GM06990 (cell line): ENCODE measurements at regions not wholly inside any gene's neighbourhood (a gene's known extent, or its start where the extent isn't known, plus 50 kb on each side); places are given as distances from the start of the nearest gene placed in this dataset.

Experiments used
- DNase-seq: peaks from one replicate; pipeline ENCODE4 v3.0.0-alpha.2; 2011; ENCODE audit not compliant: insufficient read length; ENCODE audit errors: extremely low read depth
- H3K27me3 ChIP-seq: replicated peaks from 2 replicates; pipeline ENCODE4 v1.6.0; 2011; ENCODE audit warnings: low read length; ENCODE audit not compliant: control insufficient read depth, insufficient read depth
- H3K36me3 ChIP-seq: 2 replicates; pipeline ENCODE4 v1.5.1; 2011; ENCODE audit warnings: low read length; ENCODE audit not compliant: control insufficient read depth, insufficient read depth
- H3K4me3 ChIP-seq: replicated peaks from 2 replicates; pipeline ENCODE4 v1.5.1; 2011; ENCODE audit warnings: low read depth, mild to moderate bottlenecking, control low read depth, low read length
- CTCF ChIP-seq: IDR thresholded peaks from 2 replicates; pipeline ENCODE4 v1.5.1; 2011; ENCODE audit warnings: low read length, control low read depth, mild to moderate bottlenecking, inconsistent platforms; ENCODE audit not compliant: insufficient read depth, poor library complexity, severe bottlenecking

GRCh38 chr1:184854036-184854435 is 99.4 kb upstream of the EDEM3 start:
- no peak for DNase-seq
- H3K4me3 ChIP-seq: no peak overlapping the region

GRCh38 chr1:184851822-184852746 is 97.4 kb upstream of the EDEM3 start:
- peaks cover 1% of the 10 kb centered on the region for H3K36me3 ChIP-seq
- no peak for DNase-seq
- TF ChIP-seq CTCF: no peak

More at GRCh38 chr1:184854036-184854435, 99.4 kb upstream of the EDEM3 start:
- H3K36me3 ChIP-seq: peaks cover 2% of the 10 kb centered on the region
- H3K27me3 ChIP-seq: no peaks in the 10 kb centered on the region
- TF ChIP-seq CTCF: no peak

DNA sequence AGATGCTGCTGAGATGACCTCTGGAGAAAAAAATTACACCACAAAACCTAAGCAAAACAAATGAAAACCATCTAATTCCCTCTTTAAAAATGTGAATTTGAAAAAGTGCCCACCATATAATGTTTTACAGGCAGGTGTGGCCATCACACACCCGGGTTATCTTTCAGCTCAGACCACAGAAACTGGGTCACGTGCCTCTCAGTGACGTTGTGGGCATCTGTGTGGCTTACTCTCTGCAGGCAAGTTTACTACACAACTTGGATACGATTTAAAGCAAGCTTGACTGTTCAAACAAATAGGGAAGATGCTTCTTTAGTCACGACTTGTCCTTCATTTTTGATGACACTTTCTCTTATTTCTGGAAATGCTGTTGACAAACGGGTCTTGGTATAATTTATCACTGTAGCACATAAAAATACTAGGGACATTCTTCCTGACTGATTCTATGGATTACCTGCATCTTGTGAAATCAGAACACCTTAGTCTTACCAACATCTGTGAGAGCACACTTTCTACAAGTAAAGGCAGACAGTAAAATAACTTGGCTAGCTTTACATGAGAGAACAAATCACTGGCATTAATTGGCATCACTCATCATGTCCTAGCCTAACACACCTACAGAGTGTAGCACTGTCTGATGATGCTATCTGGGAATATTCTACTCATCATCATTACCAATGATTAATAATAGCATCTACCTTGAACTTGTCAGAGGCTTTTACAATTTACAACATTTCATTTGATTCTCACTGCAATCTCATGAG is 89.3 kb upstream of the EDEM3 start:
- H3K27me3 ChIP-seq: no peaks in the 10 kb centered on the region
- no peak for DNase-seq
- H3K36me3 ChIP-seq: no peaks in the 10 kb centered on the region
- TF ChIP-seq CTCF: no peak
- H3K4me3 ChIP-seq: no peak overlapping the region

More at GRCh38 chr1:184851822-184852746, 97.4 kb upstream of the EDEM3 start:
- Histone ChIP-seq H3K27me3 (no peaks in the 10 kb centered on the region), H3K4me3 (no peak overlapping the region)

DNA sequence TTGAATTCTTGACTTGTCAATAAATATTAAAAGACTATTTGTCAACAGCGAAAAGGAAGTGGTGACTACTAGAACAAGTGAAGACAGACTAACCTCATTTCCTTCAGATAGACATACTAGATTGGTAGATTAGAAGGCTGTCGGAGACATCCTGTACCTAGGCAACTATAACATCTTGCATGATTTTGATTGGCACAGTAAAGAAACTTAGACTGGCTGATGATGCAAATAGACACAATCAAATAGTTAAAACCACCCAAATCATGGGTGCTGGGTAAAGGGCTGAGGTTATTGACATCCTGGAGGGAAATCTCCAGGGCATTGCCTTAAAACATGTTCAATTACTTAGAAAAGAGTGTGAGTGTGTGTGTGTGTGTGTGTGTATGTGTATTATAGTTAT is 85.9 kb upstream of the EDEM3 start:
- TF ChIP-seq CTCF: no peak
- no peak overlapping the region for H3K4me3 ChIP-seq
- no peaks in the 10 kb centered on the region for H3K27me3 ChIP-seq
- H3K36me3 ChIP-seq: no peaks in the 10 kb centered on the region
- no peak for DNase-seq

DNA sequence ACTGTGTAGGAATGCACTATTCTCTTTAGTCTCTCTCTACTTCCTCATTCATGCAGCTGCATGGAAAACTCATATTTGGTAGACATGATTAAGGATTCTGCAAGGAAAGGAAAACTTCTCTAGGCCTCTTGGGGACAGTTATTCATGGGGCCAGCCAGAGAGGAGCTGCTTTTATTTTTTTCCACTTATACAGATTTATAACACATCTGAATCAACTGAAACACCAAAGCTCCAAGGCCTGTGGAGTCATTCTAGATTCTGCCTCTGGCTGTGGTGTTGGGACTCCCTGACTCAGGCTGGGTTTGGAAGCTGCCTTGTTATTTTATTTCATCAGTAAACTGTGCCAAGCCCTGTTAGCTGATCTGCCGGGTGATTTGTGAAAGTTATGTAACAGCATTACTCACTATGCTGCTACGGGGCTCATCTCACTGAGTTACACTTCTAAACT is 83.9 kb upstream of the EDEM3 start:
- DNase-seq: no peak
- no peak for TF ChIP-seq CTCF
- Histone ChIP-seq H3K36me3 (no peaks in the 10 kb centered on the region), H3K4me3 (no peak overlapping the region), H3K27me3 (no peaks in the 10 kb centered on the region)
